Astrocyte (in vitro differentiated cells and primary cell): ENCODE measurements at regions not wholly inside any gene's neighbourhood (a gene's known extent, or its start where the extent isn't known, plus 50 kb on each side); places are given as distances from the start of the nearest gene placed in this dataset.

Source experiments
- EZH2 ChIP-seq: IDR thresholded peaks from 2 replicates; pipeline ENCODE4 v1.6.1; 2012; ENCODE audit warnings: mild to moderate bottlenecking, low read length, inconsistent platforms; ENCODE audit not compliant: insufficient read depth
- TF ChIP-seq, protein P1 (sequence below): IDR thresholded peaks from 2 replicates; pipeline ENCODE4 v1.5.1; 2011; ENCODE audit warnings: low read depth, mild to moderate bottlenecking, inconsistent platforms, low read length, moderate library complexity; ENCODE audit not compliant: insufficient read depth

DNA sequence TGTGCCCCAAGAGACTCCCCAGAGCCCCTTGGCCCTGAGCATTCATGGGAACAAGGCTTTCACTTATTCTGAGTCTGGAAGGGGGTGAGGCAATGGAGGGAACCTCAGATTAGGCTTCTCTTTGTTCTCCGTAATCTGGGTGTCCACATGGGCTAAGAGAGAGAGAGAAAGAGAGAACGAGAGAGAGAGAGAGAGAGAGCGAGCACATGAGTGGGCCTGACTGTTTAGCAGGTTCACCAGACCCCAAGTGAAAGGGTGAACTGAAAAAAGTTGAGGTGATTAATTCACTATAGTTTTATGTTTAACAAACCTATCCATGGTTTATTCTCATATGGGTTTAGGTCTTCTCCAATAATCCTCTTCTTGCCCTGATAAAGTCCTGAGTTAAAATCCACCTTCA lies 183.4 kb upstream of the VASH1 start:
- TF ChIP-seq, protein P1, sequence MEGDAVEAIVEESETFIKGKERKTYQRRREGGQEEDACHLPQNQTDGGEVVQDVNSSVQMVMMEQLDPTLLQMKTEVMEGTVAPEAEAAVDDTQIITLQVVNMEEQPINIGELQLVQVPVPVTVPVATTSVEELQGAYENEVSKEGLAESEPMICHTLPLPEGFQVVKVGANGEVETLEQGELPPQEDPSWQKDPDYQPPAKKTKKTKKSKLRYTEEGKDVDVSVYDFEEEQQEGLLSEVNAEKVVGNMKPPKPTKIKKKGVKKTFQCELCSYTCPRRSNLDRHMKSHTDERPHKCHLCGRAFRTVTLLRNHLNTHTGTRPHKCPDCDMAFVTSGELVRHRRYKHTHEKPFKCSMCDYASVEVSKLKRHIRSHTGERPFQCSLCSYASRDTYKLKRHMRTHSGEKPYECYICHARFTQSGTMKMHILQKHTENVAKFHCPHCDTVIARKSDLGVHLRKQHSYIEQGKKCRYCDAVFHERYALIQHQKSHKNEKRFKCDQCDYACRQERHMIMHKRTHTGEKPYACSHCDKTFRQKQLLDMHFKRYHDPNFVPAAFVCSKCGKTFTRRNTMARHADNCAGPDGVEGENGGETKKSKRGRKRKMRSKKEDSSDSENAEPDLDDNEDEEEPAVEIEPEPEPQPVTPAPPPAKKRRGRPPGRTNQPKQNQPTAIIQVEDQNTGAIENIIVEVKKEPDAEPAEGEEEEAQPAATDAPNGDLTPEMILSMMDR: no peak
- no peak for TF ChIP-seq EZH2
